ENCODE measurements at regions not wholly inside any gene's neighbourhood (a gene's known extent, or its start where the extent isn't known, plus 50 kb on each side); places are given as distances from the start of the nearest gene placed in this dataset.

GRCh38 chr3:5384557-5385236, 197.2 kb downstream of the EDEM1 start:
- no peak for TF ChIP-seq POLR2A (IDR thresholded peaks at IDR 0.05)
- no peak for TF ChIP-seq CTCF (IDR thresholded peaks at IDR 0.05)

Measured in prostate gland (tissue), 2 donors.